ENCODE measurements at regions not wholly inside any gene's neighbourhood (a gene's known extent, or its start where the extent isn't known, plus 50 kb on each side); places are given as distances from the start of the nearest gene placed in this dataset.

DNA sequence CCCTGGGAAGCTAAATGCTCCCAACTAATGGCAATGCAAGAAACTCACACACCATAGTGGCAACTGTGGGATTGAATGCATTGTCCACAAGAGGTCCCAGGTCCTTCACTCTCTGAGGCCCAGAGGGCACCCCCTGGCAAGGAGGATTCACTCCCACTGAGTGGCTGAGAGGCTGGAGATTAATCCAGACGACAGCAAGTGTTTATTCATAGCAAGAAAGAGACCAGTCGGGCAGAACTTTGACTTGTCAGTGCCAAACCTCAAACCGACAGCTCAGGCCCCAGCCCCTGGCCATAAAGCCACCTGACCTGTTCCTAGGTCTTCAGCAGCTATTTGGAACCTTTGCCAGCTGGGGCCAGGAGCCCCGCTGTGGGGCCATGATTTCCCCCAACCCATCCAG, 54.5 kb upstream of the MPEG1 start:
- Histone ChIP-seq H3K36me3 (ENCODE audit: control insufficient read depth, insufficient read depth, low read length) (no peaks in the 10 kb centered on the region), H3K27me3 (ENCODE audit: control insufficient read depth, insufficient read depth, low read length) (no peaks in the 10 kb centered on the region), H3K4me3 (ENCODE audit: low read depth, low read length) (no peak overlapping the region)
- TF ChIP-seq, protein P1, sequence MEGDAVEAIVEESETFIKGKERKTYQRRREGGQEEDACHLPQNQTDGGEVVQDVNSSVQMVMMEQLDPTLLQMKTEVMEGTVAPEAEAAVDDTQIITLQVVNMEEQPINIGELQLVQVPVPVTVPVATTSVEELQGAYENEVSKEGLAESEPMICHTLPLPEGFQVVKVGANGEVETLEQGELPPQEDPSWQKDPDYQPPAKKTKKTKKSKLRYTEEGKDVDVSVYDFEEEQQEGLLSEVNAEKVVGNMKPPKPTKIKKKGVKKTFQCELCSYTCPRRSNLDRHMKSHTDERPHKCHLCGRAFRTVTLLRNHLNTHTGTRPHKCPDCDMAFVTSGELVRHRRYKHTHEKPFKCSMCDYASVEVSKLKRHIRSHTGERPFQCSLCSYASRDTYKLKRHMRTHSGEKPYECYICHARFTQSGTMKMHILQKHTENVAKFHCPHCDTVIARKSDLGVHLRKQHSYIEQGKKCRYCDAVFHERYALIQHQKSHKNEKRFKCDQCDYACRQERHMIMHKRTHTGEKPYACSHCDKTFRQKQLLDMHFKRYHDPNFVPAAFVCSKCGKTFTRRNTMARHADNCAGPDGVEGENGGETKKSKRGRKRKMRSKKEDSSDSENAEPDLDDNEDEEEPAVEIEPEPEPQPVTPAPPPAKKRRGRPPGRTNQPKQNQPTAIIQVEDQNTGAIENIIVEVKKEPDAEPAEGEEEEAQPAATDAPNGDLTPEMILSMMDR (IDR thresholded peaks at IDR 0.05; ENCODE audit: insufficient read depth, low read length, severe bottlenecking): no peak
- no peak for DNase-seq (ENCODE audit: low read depth)
- FAIRE-seq: no peak

DNA sequence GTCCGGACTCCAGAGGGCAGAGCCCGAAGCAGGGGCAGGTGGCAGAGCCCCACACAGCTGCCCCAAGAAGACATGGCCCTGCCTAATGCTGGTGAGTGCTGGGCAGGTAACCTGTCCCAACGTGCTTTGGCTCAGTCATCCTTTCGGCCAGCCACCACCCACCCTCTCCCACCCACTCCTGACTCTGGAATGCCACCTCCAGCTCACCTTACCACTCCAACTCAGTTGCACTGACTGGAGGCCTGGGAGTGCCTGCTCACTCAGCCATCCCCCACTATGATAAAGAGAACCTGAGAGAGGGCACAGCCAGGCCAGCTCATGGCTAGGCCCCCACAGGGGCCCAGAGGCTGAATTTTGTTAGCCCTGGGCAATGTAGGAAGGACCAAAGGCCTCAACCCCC, 53.8 kb upstream of the MPEG1 start:
- TF ChIP-seq, protein P1 (IDR thresholded peaks at IDR 0.05; ENCODE audit: insufficient read depth, low read length, severe bottlenecking): no peak
- no peak for FAIRE-seq
- DNase-seq (ENCODE audit: low read depth): peak; percentile 93

DNA sequence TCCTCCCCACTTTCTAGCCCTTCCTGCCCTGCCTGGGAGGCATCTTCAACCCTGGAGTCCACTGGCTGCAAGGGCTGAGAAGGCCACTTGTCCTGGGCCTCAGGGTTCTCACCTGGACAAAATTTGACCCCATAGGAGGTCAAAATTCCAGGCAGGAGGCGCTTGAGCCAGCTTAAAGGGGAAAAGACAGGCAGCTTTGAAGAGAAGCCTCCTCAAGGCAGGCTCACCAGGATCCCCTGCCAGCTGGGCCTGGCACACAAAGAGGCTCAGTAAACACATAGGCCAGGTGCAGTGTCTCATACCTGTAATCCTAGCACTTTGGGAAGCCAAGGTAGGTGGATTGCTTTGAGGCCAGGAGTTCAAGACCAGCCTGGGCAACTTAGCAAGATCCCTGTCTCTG, 53.0 kb upstream of the MPEG1 start:
- no peak overlapping the region for H3K4me3 ChIP-seq (ENCODE audit: low read depth, low read length)
- no peak for DNase-seq (ENCODE audit: low read depth)
- H3K36me3 ChIP-seq (ENCODE audit: control insufficient read depth, insufficient read depth, low read length): no peaks in the 10 kb centered on the region
- TF ChIP-seq, protein P1 (IDR thresholded peaks at IDR 0.05; ENCODE audit: insufficient read depth, low read length, severe bottlenecking): no peak
- FAIRE-seq: no peak
- H3K27me3 ChIP-seq (ENCODE audit: control insufficient read depth, insufficient read depth, low read length): no peaks in the 10 kb centered on the region

More for the DNA sequence above, 53.8 kb upstream of the MPEG1 start:
- no peak overlapping the region for H3K4me3 ChIP-seq (ENCODE audit: low read depth, low read length)
- H3K27me3 ChIP-seq (ENCODE audit: control insufficient read depth, insufficient read depth, low read length): no peaks in the 10 kb centered on the region
- no peaks in the 10 kb centered on the region for H3K36me3 ChIP-seq (ENCODE audit: control insufficient read depth, insufficient read depth, low read length)

DNA sequence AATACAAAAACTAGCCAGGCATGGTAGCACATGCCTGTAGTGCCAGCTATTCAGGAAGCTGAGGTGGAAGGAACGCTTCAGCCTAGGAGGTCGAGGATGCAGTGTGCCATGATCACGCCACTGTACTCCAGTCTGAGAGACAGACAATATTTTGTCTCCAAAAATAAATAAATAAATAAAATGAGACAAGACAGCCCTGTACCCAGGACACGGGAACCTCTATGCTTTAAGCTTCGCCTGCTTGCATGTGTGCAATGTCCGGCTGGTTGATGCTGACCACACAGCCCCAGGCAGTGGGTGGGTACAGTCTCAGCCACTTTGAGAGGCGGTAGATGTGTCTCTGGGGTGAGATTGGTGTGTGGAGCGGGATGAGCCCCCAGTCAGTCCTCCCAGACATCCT, 52.0 kb upstream of the MPEG1 start:
- Histone ChIP-seq H3K4me3 (ENCODE audit: low read depth, low read length) (no peak overlapping the region), H3K27me3 (ENCODE audit: control insufficient read depth, insufficient read depth, low read length) (no peaks in the 10 kb centered on the region), H3K36me3 (ENCODE audit: control insufficient read depth, insufficient read depth, low read length) (no peaks in the 10 kb centered on the region)
- no peak for DNase-seq (ENCODE audit: low read depth)
- FAIRE-seq: no peak
- TF ChIP-seq, protein P1 (IDR thresholded peaks at IDR 0.05; ENCODE audit: insufficient read depth, low read length, severe bottlenecking): no peak

DNA sequence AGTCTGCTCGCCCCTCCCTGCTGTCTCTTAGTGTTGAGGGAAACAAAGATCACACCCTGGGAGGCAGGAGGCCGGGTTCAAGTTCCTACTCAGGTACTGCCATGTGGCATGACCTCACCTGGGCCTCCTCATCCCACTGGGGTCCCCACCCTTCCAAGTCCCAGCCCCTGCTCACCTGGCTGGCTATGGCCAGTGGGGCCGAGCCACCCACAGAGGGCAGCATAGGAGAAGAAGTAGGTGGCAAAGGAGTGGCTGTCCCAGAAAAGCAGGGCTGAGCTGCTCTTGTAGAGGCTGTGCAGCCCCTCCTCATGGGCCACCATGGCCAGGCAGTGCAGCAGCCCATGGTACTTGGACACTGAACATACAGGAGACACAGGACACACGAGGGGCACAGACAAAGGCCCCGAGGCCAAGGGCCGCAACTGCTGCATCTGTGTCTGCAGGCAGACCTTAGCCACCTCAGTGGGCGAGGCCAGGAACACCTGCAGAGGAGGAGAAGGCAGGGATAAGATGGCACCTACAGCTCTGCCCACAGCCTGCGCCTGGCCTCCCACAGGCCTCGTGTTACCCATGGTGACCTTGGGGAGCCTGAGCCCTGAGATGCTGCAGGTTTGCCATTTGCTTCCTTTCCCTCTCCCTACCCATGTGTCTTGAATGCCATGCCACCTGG, 50.6 kb upstream of the MPEG1 start:
- Histone ChIP-seq H3K27me3 (ENCODE audit: control insufficient read depth, insufficient read depth, low read length) (no peaks in the 10 kb centered on the region), H3K4me3 (ENCODE audit: low read depth, low read length) (no peak overlapping the region), H3K36me3 (ENCODE audit: control insufficient read depth, insufficient read depth, low read length) (no peaks in the 10 kb centered on the region)
- TF ChIP-seq, protein P1 (IDR thresholded peaks at IDR 0.05; ENCODE audit: insufficient read depth, low read length, severe bottlenecking): peak; percentile 81
- no peak for FAIRE-seq
- DNase-seq (ENCODE audit: low read depth): no peak
